ENCODE measurements at regions not wholly inside any gene's neighbourhood (a gene's known extent, or its start where the extent isn't known, plus 50 kb on each side); places are given as distances from the start of the nearest gene placed in this dataset.

DNA sequence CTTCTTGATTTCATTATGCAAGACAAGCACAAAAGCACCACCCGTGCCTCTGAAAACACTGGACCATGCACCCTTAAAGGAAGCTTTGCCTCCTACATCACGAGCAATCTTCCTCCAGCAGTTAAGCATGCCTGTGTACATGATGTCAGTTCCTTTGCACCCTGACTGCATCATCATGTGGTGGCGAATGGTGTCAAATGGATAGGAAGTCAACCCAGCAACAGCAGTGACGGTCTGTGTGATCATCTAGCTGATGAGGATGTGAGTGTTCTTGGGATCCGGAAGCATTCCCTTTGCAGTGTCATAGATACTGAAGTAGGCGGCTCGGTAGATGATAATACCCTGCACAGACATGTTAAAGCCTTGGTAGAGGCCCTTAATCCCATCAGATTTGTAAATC is 240.7 kb upstream of the FAM98A start:
- Histone ChIP-seq H3K36me3 (ENCODE audit: control insufficient read depth in 4 of 4, insufficient read depth in 3 of 4, low read depth in 1 of 4, low read length in 3 of 4) (no peaks in the 10 kb centered on the region), H3K27ac (ENCODE audit: low read depth in 1 of 2, low read length in 2 of 2) (no peak overlapping the region), H3K9ac (ENCODE audit: low read depth in 1 of 2, low read length in 2 of 2) (no peak overlapping the region), H3K27me3 (ENCODE audit: control insufficient read depth in 4 of 4, insufficient read depth in 4 of 4, low read length in 3 of 4) (no peaks in the 10 kb centered on the region), H3K4me3 (ENCODE audit: low read depth in 1 of 3, low read length in 3 of 3) (no peak overlapping the region), H3K4me1 (ENCODE audit: control insufficient read depth in 4 of 4, insufficient read depth in 4 of 4, low read length in 3 of 4) (no peaks in the 10 kb centered on the region), H3K9me3 (ENCODE audit: control insufficient read depth in 4 of 4, low read length in 3 of 4) (peaks cover 0 to 3% (median 0%) of the 10 kb centered on the region in 4 donors)
- TF ChIP-seq, protein P1, sequence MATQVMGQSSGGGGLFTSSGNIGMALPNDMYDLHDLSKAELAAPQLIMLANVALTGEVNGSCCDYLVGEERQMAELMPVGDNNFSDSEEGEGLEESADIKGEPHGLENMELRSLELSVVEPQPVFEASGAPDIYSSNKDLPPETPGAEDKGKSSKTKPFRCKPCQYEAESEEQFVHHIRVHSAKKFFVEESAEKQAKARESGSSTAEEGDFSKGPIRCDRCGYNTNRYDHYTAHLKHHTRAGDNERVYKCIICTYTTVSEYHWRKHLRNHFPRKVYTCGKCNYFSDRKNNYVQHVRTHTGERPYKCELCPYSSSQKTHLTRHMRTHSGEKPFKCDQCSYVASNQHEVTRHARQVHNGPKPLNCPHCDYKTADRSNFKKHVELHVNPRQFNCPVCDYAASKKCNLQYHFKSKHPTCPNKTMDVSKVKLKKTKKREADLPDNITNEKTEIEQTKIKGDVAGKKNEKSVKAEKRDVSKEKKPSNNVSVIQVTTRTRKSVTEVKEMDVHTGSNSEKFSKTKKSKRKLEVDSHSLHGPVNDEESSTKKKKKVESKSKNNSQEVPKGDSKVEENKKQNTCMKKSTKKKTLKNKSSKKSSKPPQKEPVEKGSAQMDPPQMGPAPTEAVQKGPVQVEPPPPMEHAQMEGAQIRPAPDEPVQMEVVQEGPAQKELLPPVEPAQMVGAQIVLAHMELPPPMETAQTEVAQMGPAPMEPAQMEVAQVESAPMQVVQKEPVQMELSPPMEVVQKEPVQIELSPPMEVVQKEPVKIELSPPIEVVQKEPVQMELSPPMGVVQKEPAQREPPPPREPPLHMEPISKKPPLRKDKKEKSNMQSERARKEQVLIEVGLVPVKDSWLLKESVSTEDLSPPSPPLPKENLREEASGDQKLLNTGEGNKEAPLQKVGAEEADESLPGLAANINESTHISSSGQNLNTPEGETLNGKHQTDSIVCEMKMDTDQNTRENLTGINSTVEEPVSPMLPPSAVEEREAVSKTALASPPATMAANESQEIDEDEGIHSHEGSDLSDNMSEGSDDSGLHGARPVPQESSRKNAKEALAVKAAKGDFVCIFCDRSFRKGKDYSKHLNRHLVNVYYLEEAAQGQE (IDR thresholded peaks at IDR 0.05), result no peak
- no peak for TF ChIP-seq FOXA1 (IDR thresholded peaks at IDR 0.05)
- no peak for TF ChIP-seq GABPA (IDR thresholded peaks at IDR 0.05 in 1 of 2, conservative IDR thresholded peaks at IDR 0.05 in 1 of 2)
- TF ChIP-seq, protein P2, sequence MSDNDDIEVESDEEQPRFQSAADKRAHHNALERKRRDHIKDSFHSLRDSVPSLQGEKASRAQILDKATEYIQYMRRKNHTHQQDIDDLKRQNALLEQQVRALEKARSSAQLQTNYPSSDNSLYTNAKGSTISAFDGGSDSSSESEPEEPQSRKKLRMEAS (IDR thresholded peaks at IDR 0.05), result no peak
- TF ChIP-seq YY1 (IDR thresholded peaks at IDR 0.05), result no peak
- no peak for DNase-seq (ENCODE audit: low spot score)
- 80% methylated on average over 7 of the region's 7 CpGs for WGBS

DNA sequence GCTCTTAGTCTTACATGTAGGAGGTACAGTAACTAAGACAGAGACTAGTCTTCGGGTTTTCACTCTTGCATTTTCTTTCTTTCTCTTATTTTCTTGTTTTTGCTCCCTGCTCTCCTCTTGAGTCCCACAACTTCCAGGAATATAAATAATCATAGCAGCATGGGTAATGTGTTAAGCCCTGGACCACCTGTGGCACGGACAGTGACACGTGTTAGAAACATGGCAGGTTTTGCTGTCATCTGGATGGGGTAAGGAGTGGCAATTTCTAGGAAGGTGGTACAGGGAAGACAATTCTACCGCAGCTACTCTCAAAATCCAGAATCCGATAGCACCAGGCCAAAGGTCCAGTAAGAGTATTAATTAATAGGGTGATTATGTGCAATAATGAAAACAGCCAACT is 237.5 kb upstream of the FAM98A start:
- H3K4me3 ChIP-seq (ENCODE audit: low read depth in 1 of 3, low read length in 3 of 3), result no peak overlapping the region
- no peaks in the 10 kb centered on the region for H3K4me1 ChIP-seq (ENCODE audit: control insufficient read depth in 4 of 4, insufficient read depth in 4 of 4, low read length in 3 of 4)
- 84% methylated on average over 5 of the region's 5 CpGs for WGBS
- TF ChIP-seq RXRA (IDR thresholded peaks at IDR 0.05) (no peak), NR2F2 (IDR thresholded peaks at IDR 0.05) (no peak), SP1 (IDR thresholded peaks at IDR 0.05) (no peak), JUND (IDR thresholded peaks at IDR 0.05) (no peak)
- TF ChIP-seq, protein P3, sequence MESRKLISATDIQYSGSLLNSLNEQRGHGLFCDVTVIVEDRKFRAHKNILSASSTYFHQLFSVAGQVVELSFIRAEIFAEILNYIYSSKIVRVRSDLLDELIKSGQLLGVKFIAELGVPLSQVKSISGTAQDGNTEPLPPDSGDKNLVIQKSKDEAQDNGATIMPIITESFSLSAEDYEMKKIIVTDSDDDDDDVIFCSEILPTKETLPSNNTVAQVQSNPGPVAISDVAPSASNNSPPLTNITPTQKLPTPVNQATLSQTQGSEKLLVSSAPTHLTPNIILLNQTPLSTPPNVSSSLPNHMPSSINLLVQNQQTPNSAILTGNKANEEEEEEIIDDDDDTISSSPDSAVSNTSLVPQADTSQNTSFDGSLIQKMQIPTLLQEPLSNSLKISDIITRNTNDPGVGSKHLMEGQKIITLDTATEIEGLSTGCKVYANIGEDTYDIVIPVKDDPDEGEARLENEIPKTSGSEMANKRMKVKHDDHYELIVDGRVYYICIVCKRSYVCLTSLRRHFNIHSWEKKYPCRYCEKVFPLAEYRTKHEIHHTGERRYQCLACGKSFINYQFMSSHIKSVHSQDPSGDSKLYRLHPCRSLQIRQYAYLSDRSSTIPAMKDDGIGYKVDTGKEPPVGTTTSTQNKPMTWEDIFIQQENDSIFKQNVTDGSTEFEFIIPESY (IDR thresholded peaks at IDR 0.05), result no peak
- no peaks in the 10 kb centered on the region for H3K27me3 ChIP-seq (ENCODE audit: control insufficient read depth in 4 of 4, insufficient read depth in 4 of 4, low read length in 3 of 4)
- H3K9ac ChIP-seq (ENCODE audit: low read depth in 1 of 2, low read length in 2 of 2), result no peak overlapping the region
- no peaks in the 10 kb centered on the region for H3K36me3 ChIP-seq (ENCODE audit: control insufficient read depth in 4 of 4, insufficient read depth in 3 of 4, low read depth in 1 of 4, low read length in 3 of 4)
- H3K9me3 ChIP-seq (ENCODE audit: control insufficient read depth in 4 of 4, low read length in 3 of 4), result peaks cover 0 to 3% (median 0%) of the 10 kb centered on the region in 4 donors
- no peak for DNase-seq (ENCODE audit: low spot score)
- H3K27ac ChIP-seq (ENCODE audit: low read depth in 1 of 2, low read length in 2 of 2), result no peak overlapping the region

DNA sequence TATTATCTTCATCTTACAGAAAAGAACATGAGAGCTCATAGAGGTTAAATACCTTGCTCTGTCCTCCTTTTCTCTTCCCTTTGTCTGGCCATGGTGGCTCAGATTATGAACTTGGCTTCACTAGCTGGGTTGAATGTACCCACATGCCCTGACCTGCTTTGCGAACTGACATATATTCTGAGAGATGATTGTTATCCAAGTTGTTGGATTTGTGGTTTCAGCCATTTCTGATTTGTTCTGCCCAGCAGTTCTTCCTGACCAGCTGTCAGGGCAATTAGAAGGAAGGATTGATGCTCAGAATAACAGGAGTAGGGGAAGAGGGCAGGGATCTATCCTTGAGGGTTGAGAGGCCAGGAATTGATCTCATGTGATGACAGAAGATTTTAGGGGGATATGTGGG is 236.8 kb upstream of the FAM98A start:
- no peak overlapping the region for H3K9ac ChIP-seq (ENCODE audit: low read depth in 1 of 2, low read length in 2 of 2)
- no peaks in the 10 kb centered on the region for H3K4me1 ChIP-seq (ENCODE audit: control insufficient read depth in 4 of 4, insufficient read depth in 4 of 4, low read length in 3 of 4)
- no peak overlapping the region for H3K4me3 ChIP-seq (ENCODE audit: low read depth in 1 of 3, low read length in 3 of 3)
- H3K27me3 ChIP-seq (ENCODE audit: control insufficient read depth in 4 of 4, insufficient read depth in 4 of 4, low read length in 3 of 4), result no peaks in the 10 kb centered on the region
- no peak for DNase-seq (ENCODE audit: low spot score)
- WGBS, result 86% methylated on average over 1 of the region's 1 CpG
- peaks cover 0 to 3% (median 0%) of the 10 kb centered on the region in 4 donors for H3K9me3 ChIP-seq (ENCODE audit: control insufficient read depth in 4 of 4, low read length in 3 of 4)
- no peak overlapping the region for H3K27ac ChIP-seq (ENCODE audit: low read depth in 1 of 2, low read length in 2 of 2)
- no peaks in the 10 kb centered on the region for H3K36me3 ChIP-seq (ENCODE audit: control insufficient read depth in 4 of 4, insufficient read depth in 3 of 4, low read depth in 1 of 4, low read length in 3 of 4)
- TF ChIP-seq, protein P2 (IDR thresholded peaks at IDR 0.05), result no peak
- no peak for TF ChIP-seq HNF4A (conservative IDR thresholded peaks at IDR 0.05)
- no peak for TF ChIP-seq GABPA (IDR thresholded peaks at IDR 0.05 in 1 of 2, conservative IDR thresholded peaks at IDR 0.05 in 1 of 2)
- no peak for TF ChIP-seq SP1 (IDR thresholded peaks at IDR 0.05)
- TF ChIP-seq, protein P4, sequence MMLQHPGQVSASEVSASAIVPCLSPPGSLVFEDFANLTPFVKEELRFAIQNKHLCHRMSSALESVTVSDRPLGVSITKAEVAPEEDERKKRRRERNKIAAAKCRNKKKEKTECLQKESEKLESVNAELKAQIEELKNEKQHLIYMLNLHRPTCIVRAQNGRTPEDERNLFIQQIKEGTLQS (IDR thresholded peaks at IDR 0.05), result no peak
- TF ChIP-seq, protein P1 (IDR thresholded peaks at IDR 0.05), result no peak
- no peak for TF ChIP-seq TAF1 (conservative IDR thresholded peaks at IDR 0.05)
- TF ChIP-seq, protein P5, sequence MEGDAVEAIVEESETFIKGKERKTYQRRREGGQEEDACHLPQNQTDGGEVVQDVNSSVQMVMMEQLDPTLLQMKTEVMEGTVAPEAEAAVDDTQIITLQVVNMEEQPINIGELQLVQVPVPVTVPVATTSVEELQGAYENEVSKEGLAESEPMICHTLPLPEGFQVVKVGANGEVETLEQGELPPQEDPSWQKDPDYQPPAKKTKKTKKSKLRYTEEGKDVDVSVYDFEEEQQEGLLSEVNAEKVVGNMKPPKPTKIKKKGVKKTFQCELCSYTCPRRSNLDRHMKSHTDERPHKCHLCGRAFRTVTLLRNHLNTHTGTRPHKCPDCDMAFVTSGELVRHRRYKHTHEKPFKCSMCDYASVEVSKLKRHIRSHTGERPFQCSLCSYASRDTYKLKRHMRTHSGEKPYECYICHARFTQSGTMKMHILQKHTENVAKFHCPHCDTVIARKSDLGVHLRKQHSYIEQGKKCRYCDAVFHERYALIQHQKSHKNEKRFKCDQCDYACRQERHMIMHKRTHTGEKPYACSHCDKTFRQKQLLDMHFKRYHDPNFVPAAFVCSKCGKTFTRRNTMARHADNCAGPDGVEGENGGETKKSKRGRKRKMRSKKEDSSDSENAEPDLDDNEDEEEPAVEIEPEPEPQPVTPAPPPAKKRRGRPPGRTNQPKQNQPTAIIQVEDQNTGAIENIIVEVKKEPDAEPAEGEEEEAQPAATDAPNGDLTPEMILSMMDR (IDR thresholded peaks at IDR 0.05; ENCODE audit: low read depth, low read length, missing input control), result no peak
